ENCODE measurements at regions not wholly inside any gene's neighbourhood (a gene's known extent, or its start where the extent isn't known, plus 50 kb on each side); places are given as distances from the start of the nearest gene placed in this dataset.

- TF ChIP-seq YY1 (IDR thresholded peaks at IDR 0.05; ENCODE audit: low read depth) (no peak), USF1 (IDR thresholded peaks at IDR 0.05) (no peak), RAD21 (IDR thresholded peaks at IDR 0.05; ENCODE audit: low read depth) (no peak), REST (IDR thresholded peaks at IDR 0.05; ENCODE audit: low read depth) (no peak), MAX (IDR thresholded peaks at IDR 0.05) (no peak), NFIC (IDR thresholded peaks at IDR 0.05) (no peak), EP300 (IDR thresholded peaks at IDR 0.05; ENCODE audit: borderline replicate concordance) (no peak), ZBTB7A (IDR thresholded peaks at IDR 0.05; ENCODE audit: low read depth) (no peak), CREB1 (IDR thresholded peaks at IDR 0.05; ENCODE audit: low read depth) (no peak), EGR1 (IDR thresholded peaks at IDR 0.05) (no peak), TEAD4 (IDR thresholded peaks at IDR 0.05) (no peak), FOXM1 (IDR thresholded peaks at IDR 0.05; ENCODE audit: borderline replicate concordance, low read depth) (no peak), TAF1 (IDR thresholded peaks at IDR 0.05; ENCODE audit: low read depth) (no peak)
Observed at GRCh38 chr10:9081253-9081652, 1026.8 kb downstream of the GATA3 start.
